ENCODE measurements at regions not wholly inside any gene's neighbourhood (a gene's known extent, or its start where the extent isn't known, plus 50 kb on each side); places are given as distances from the start of the nearest gene placed in this dataset.

DNA sequence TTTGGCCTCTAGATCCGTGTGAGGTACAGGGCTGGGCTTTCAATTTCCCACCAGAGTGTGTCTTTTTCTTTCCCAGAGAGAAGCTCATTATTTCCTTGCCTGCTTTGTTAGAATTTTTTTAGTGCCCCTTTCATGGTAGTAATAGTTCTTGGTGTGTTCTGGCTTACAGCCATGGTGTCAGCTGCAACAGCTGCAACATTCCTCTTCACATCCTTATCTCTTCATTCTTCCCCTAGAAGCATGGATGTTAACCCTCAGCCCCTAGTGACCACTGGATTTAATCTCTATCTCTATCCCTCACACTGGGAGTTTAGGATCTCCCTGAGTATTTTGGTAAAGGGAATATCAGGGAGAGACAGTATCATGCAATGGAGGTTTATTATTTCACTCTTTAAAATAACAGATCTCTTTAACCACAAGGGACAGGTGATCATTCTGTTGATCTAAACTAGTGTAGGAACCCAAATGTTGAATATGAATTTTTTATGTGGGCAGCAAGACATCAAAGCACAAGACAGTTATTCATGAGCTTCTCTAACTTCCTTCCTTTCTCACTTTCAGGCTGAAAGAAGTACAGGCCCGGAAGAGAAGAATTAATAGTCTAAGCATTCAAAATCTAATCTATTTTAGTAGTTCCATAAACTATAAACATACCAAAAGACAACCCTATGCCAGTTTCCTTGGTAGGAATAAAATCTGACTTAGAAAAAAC lies 160.2 kb downstream of the FAM170A start:
- no peak for DNase-seq (ENCODE audit: low read depth)

GRCh38 chr5:119792161-119792799 lies 162.9 kb downstream of the FAM170A start:
- no peak for DNase-seq (ENCODE audit: low read depth)

DNA sequence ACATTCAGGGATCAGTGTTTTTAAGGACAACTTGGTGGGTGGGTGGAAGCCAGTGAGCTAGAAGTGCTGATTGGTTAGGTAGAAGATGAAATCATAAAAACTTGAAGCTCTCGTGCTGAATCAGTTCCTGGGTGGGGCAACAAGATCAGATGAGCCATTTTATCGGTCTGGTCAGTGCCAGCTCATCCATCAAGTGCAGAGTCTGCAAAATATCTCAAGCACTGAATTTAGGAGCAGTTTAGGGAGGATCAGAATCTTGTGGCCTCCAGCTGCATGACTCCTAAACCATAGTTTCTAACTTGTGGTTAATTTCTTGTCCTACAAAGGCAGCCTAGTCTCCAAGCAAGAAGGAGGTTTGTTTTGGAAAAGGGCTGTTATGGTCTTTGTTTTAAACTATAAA lies 166.4 kb downstream of the FAM170A start:
- DNase-seq (ENCODE audit: low read depth), result no peak

GRCh38 chr5:119801570-119801969 lies 172.2 kb downstream of the FAM170A start:
- no peak for DNase-seq (ENCODE audit: low read depth)

GRCh38 chr5:119808024-119808423 lies 178.7 kb downstream of the FAM170A start:
- DNase-seq (ENCODE audit: low read depth), result no peak

DNA sequence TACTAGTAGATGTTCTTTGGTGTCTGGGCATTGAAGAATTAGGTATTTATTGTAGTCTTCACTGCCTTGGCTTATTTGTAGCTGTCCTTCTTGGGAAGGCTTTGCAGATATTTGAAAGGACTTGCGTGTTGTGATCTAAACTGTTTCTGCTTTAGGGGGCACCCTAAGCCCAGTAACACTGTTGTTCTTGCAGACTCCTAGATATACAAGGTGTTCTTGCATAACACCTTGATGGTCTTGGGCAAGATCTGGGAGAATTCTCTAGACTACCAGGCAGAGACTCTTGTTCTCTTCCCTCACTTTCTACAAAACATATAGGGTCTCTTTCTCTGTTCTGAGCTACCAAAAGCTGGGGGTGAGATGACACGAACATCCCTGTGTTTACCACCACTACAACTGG lies 179.1 kb downstream of the FAM170A start:
- no peak for DNase-seq (ENCODE audit: low read depth)

DNA sequence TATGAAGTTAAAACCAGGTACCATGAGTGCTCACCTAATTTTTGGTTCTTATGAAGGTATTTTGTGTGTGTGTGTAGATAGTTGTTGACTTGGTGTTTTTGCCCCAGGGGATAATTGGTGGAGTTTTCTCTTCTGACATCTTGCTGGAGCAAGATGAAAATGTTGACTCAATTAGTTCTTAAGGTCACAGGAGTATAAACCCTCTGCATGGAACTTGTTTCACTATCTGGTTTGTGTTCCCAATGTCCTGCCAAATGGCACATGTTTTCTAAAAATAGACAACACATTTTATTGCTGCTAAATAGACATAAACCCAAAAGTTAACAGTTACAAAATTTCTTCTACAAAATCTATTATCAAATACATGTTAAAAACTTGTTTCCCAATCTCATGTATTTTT lies 180.9 kb downstream of the FAM170A start:
- DNase-seq (ENCODE audit: low read depth), result no peak

- no peak for DNase-seq (ENCODE audit: low read depth)
These were observed 182.1 kb downstream of the FAM170A start for GRCh38 chr5:119811458-119811857.

- DNase-seq (ENCODE audit: low read depth), result no peak
These were observed 185.3 kb downstream of the FAM170A start for GRCh38 chr5:119814655-119815054.

- no peak for DNase-seq (ENCODE audit: low read depth)
These were observed 186.7 kb downstream of the FAM170A start for GRCh38 chr5:119816055-119816454.

DNA sequence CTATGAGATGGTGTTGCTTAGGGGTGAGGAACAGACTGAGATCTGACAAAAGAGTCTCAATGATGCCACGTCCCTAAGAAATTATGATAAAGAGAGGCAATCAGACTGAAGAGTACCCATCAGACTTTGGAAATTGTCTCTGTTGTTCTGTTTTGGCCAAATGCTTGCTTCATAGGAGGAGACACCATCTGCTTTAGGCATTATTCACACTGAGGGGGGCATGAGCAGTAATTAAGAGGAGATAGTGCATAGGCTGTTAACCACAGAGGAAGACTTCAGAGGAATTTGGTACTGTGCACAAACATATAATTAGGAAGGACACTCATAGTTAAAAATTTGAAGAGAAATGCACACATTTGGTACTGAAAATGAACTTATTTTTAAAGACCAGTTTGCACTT lies 190.7 kb downstream of the FAM170A start:
- no peak for DNase-seq (ENCODE audit: low read depth)

- DNase-seq (ENCODE audit: low read depth), result no peak
These were observed 191.2 kb downstream of the FAM170A start for GRCh38 chr5:119820608-119821007.

DNA sequence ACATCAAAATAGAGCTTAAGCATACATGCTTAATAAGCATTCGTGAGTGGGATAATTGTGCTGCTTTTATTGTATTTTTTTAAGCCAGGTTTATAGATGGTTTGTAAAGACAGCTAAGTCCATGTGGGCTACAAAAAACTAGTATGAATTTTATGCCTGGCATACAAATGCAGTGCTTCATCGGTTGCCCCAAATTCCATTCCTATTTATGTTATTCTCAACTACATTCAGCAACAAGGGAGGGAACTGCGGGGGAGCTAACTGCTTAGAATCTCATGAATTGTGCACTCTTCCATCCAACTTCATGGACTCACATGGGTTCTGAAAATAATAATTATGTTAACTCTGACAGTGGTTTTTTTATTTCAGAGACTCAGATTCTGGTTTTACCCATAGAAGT lies 199.2 kb downstream of the FAM170A start:
- no peak for DNase-seq (ENCODE audit: low read depth)

DNA sequence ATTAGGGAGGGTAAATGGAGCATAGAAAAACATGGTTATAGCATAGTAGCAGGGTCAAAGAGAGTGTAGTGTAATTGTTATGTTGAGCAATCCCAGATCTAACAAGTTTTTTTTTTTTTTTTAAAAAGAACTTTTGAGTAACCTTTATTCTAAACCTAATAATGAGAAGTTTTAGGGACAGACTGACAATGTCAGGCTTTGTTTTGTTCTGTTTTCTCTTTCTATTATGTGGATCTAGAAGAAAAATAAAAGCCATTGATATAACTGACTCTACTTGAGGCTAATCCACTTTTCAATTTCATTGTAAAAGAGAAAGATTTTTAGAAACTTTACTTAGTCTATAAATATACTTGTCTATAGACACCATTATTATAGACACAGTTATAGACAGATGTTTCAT lies 200.0 kb downstream of the FAM170A start:
- DNase-seq (ENCODE audit: low read depth), result no peak

DNA sequence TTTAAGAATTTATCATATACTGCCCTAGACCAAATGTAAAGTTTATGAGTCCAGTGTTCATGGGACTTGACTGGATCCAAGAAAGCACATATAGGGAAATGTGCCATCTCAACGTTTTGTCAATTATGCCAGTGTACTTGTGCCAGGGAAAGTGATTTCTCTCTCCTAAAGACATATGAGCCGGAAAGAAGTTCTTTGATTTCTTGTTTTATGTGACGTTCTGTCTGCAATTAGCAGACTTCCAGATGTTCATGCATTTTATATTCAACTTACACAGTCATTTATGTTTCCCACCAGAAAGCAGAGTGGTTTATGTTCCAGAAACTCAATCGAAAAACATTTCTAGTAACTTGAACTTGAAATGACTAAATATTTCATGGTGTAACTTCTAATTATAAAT lies 203.8 kb downstream of the FAM170A start:
- no peak for DNase-seq (ENCODE audit: low read depth)

DNA sequence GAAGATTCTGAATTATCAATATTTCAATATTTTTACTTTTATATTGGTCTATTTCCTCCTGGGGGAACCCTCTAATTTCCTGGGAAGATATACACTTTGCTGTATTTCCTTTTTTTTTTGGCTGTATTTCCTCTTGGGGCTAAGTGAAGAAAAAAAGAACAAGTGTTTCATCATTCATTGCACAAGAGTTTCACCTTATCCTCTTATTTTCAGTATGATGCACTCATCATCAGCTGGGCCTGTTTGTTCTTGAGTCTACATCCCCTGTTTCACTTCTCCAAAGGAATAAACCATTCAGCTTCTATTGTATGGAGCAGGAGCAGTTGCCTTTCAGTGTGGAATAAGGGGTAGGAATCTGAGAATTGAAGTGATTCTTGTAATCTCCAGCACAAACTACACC lies 210.8 kb downstream of the FAM170A start:
- no peak for DNase-seq (ENCODE audit: low read depth)

DNA sequence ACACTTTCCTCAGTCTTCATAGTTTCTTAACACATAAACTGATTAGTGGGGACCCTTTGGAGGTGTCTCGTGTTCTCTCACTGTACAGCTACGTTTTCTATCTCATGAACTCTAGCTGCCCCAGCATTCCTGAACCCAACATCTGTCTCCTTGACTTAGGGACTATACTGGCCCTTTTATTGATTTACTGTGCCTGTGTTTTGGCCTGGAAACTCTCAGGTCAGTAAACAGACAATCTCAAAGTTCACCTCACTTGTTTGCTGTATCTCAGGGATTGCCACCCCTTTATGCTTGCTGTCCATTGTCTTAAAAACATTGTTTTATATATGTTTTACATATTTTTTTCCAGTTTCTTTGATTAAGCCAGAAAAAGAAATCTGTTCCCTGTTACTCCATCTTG lies 222.8 kb downstream of the FAM170A start:
- no peak for DNase-seq (ENCODE audit: low read depth)

- DNase-seq (ENCODE audit: low read depth), result no peak
These were observed 231.1 kb downstream of the FAM170A start for GRCh38 chr5:119860463-119860862.

DNA sequence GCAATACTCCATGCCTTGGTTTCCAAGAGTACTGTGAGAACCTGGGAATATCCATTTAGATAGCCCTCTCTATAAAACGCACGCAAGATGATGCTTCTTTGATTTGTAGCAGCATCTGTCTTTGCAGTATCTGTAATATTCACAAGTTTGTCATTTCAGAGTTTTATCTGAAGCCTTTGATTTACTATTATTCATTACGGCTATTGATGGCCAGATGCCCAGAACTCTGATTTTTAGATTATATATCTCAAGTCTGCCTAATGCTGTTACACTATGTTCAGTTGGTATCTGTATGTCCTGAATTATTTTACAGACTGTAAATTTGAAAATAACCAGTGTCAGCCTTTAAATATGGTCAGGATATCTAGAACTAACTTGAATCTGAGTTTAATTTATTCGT lies 233.3 kb downstream of the FAM170A start:
- DNase-seq (ENCODE audit: low read depth), result no peak

DNA sequence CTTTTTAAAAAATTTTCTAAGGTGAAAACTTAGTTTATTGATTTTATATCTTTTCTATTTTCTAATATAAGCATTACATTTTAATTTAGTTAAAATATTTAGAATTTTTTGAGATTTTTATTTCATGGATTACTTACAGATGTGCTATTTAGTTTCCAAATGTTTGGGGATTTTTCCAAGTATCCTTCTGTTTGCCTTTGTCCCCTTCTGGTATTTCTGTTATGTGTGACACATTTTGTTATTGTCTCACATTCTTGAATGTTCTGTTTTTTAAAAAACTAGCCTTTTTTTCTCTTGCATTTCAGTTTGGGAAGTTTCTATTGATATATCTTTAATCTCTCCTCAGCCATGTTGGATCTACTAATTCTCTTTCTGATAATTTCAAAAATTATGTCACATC lies 234.9 kb downstream of the FAM170A start:
- no peak for DNase-seq (ENCODE audit: low read depth)

DNA sequence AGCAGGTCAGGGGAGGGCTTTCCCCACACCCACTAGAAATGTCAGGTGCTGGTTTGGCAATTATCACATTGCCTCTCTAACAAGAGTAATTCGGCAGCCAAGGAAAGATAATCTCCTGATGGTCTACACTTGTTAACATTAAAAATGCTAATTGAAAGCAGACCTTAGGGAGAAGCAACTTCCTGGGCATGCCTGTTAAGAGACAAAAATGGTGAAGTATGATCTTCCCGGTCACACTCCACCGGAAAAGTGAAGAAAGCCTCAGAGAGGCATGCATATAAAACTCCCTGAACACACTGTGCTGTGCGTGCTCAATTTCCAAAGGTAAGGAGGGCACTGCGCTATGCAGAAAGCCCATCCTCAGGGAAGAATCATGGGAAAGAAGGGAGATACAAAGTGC lies 244.3 kb downstream of the FAM170A start:
- no peak for DNase-seq (ENCODE audit: low read depth)

DNA sequence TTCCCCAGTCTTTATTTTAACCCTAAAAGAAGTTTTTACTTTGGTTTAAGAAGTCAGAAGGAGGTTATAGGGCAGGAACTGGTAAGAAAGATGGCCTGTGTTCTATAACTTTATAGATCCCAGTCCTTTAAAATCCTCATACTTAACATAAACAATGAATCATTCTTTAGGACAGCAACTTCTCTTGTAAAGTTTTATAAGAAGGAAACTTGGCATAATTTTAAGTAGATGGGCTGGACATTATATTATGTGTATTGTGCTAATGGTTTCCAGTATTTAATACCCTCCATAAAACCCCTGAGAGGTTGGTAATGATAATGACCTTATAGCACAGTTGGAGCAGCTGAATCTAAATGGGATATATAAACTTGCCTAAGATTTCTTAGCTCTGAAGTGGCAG lies 247.2 kb downstream of the FAM170A start:
- no peak for DNase-seq (ENCODE audit: low read depth)

GRCh38 chr5:119878712-119879111 lies 249.4 kb downstream of the FAM170A start:
- DNase-seq (ENCODE audit: low read depth), result no peak

DNA sequence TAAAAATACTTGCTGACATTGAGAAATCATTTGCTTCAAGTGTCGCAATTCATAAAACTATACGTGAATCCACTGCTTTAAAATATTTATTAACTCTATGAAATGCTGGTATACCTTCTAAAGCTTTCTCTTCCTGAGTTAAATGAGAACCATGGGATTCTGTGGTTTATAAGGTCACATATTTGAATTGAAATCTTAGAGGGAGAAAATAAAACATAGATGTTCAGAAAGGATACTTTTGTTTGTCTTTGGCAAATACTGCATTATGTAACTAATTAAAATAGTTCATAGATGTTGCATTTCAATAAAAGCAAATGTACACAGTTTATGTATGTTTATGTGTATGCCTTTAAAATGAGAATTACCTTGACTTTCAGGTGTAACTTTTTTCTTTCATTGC lies 250.1 kb downstream of the FAM170A start:
- no peak for DNase-seq (ENCODE audit: low read depth)

Measured in fibroblast of the conjunctiva (primary cell).